GM10248 (cell line): ENCODE measurements at regions not wholly inside any gene's neighbourhood (a gene's known extent, or its start where the extent isn't known, plus 50 kb on each side); places are given as distances from the start of the nearest gene placed in this dataset.

Experiments
- CTCF ChIA-PET: fragments of 300-600 bp; sonication (Branson Sonifier 250); formaldehyde crosslinking; extraction: SDS; loops from one replicate; lab custom pipeline; 2021; ENCODE audit warnings: antibody characterized with exemption; lab: Yijun Ruan, JAX
- POLR2A ChIA-PET: fragments of 350-650 bp; sonication (Branson Sonifier 250); formaldehyde crosslinking; extraction: SDS; loops from one replicate; lab custom pipeline; 2020; ENCODE audit warnings: antibody characterized with exemption; lab: Yijun Ruan, JAX
- DNase-seq: peaks from one replicate; pipeline ENCODE4 v3.0.0; 2012; ENCODE audit errors: extremely low spot score
- CTCF ChIP-seq: IDR thresholded peaks from 2 replicates; pipeline ENCODE4 v1.5.1; 2012; ENCODE audit warnings: mild to moderate bottlenecking, low read depth; ENCODE audit errors: extremely low read depth, missing control alignments, control extremely low read depth

DNA sequence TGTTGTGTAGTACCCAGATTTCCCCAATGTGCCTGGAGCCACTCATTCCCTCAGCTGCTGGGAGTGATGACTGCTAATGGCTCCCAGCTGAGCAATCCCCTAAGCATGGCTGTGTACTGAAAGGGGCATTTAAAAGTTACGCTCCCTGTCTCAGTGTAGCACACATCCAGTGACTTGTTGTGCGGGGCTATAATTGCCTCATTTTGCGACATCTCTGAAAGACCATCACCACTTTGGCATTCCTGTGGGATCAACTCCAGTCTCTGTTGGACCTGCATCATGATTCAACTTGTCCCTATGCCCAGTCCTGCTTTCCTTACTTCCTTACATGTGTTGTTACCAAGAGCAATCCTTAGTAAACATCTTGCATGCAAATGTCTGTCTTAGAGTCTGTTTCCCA is 201.2 kb upstream of the MPDZ start:
- ChIA-PET POLR2A (no interaction called here), CTCF (no interaction called here)
- no peak for TF ChIP-seq CTCF
- DNase-seq = no peak

- ChIA-PET POLR2A (no interaction called here), CTCF (interaction anchor here (1.4 kb wide), 1 partner anchor 40 kb away, joined by 4 read pairs; no protein-coding TSS in a partner anchor)
- no peak for TF ChIP-seq CTCF
- DNase-seq = no peak
These were observed 199.6 kb upstream of the MPDZ start for GRCh38 chr9:13479096-13479495.

DNA sequence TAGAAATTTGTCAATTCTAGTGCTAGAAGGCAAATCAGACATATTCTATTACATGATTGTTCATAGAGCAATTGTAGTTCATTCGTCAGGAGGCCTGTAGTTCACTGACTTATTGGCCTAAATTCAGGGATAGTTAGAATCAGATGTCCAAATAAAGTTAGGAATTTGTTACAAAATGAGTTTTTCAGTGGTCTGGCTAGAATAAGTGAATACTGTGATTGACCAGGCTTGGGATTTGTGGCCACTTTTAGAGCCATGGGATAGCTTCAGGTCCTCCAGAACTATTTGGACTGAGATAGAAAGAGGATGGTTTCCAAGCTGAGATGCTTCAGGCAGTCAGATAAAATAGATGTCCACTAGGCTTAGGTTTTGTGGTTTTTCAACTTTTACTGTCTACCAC is 199.1 kb upstream of the MPDZ start:
- CTCF ChIA-PET = interaction anchor here (1.4 kb wide), 1 partner anchor 40 kb away, joined by 4 read pairs; no protein-coding TSS in a partner anchor
- TF ChIP-seq CTCF = no peak
- POLR2A ChIA-PET = no interaction called here
- no peak for DNase-seq

- ChIA-PET CTCF (interaction anchor here (1.4 kb wide), 1 partner anchor 39 kb away, joined by 4 read pairs; no protein-coding TSS in a partner anchor), POLR2A (no interaction called here)
- DNase-seq = no peak
- TF ChIP-seq CTCF = no peak
These were observed 198.7 kb upstream of the MPDZ start for GRCh38 chr9:13478160-13478559.

DNA sequence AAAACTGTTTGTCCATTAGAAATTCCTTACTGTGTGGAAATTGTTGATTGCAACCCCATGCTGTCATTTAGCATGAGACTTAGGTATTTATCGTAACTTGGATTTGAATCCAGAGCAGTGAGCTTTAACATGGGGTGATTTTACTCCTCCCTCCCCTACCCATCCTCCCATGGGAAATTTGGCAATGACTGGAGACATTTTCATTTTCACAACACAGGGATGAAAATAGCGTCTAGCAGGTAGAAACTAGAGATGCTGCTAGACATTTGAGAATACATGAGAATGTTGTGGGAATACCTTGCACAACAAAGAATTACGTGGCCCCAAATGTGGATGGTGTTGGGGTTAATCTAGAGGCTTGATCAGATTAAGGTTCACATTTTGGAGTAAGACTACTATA is 191.3 kb upstream of the MPDZ start:
- no peak for DNase-seq
- POLR2A ChIA-PET = no interaction called here
- no peak for TF ChIP-seq CTCF
- CTCF ChIA-PET = no interaction called here

DNA sequence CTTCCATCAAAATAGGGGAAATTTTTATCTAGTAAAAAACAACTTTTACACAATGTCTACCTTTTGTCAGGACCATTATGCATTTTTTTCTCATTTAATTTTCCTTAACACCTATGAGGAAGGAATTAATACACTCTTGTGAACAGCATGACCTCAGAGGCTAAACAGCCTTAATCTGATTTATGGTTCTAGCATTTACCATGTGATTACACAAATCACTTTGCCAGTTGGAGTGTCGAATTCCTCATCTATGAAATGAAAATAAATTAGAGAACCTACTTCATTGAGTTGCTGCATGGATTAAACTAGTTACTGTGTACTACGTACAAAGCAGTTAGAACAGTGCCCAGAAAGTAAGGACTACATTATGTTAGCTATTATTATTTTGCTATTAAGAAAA is 187.7 kb upstream of the MPDZ start:
- TF ChIP-seq CTCF = no peak
- CTCF ChIA-PET = no interaction called here
- no peak for DNase-seq
- POLR2A ChIA-PET = no interaction called here
